WTC11 (cell line): ENCODE measurements at regions not wholly inside any gene's neighbourhood (a gene's known extent, or its start where the extent isn't known, plus 50 kb on each side); places are given as distances from the start of the nearest gene placed in this dataset.

Source experiments
- ATAC-seq: fragments of 200-7000 bp; cut with Tn5 transposase; 2 replicates; pipeline ENCODE4 v1.10.0; 2021; ENCODE audit warnings: mild to moderate bottlenecking, moderate library complexity
- CTCF ChIA-PET: fragments of 300-600 bp; sonication (Branson Sonifier 250); formaldehyde crosslinking; loops from one replicate; lab custom pipeline; 2021; ENCODE audit warnings: antibody characterized with exemption; lab: Charles Lee
- POLR2A ChIA-PET: fragments of 350-600 bp; sonication (Branson Sonifier 250); formaldehyde crosslinking; loops from one replicate; lab custom pipeline; 2021; ENCODE audit warnings: antibody characterized with exemption; lab: Charles Lee
- DNase-seq: peaks from one replicate; pipeline ENCODE4 v3.0.0; 2021; ENCODE audit warnings: low spot score
- H3K27ac Mint-ChIP-seq: 2 replicates; pipeline ENCODE4 v1.8.0; 2021; ENCODE audit warnings: mixed read lengths
- H3K27me3 Mint-ChIP-seq: 2 replicates; pipeline ENCODE4 v1.8.0; 2021; ENCODE audit warnings: low read depth, mild to moderate bottlenecking, moderate library complexity, mixed read lengths
- H3K36me3 Mint-ChIP-seq: 2 replicates; pipeline ENCODE4 v1.8.0; 2021; ENCODE audit warnings: mixed read lengths
- H3K4me1 Mint-ChIP-seq: 2 replicates; pipeline ENCODE4 v1.8.0; 2022; ENCODE audit warnings: mixed read lengths
- H3K4me3 Mint-ChIP-seq: 2 replicates; pipeline ENCODE4 v1.8.0; 2021; ENCODE audit warnings: mild to moderate bottlenecking, moderate library complexity, mixed read lengths
- H3K9me3 Mint-ChIP-seq: 2 replicates; pipeline ENCODE4 v1.8.0; 2021; ENCODE audit warnings: mixed read lengths
- ELF4 ChIP-seq: sonication (generic); formaldehyde crosslinking; IDR thresholded peaks from 2 replicates; pipeline ENCODE4 v1.8.1; 2022; ENCODE audit warnings: low read depth, mild to moderate bottlenecking, moderate library complexity, missing genetic modification reagents
- JAZF1 ChIP-seq: fragments of 250-450 bp; sonication (Bioruptor Pico); IDR thresholded peaks from 2 replicates; pipeline ENCODE4 v1.9.0; 2021; ENCODE audit warnings: moderate library complexity, mild to moderate bottlenecking, inconsistent platforms
- KAT7 ChIP-seq: sonication (generic); formaldehyde crosslinking; IDR thresholded peaks from 2 replicates; pipeline ENCODE4 v1.8.1; 2023; ENCODE audit warnings: missing genetic modification reagents, mild to moderate bottlenecking, borderline replicate concordance
- SMAD3 ChIP-seq: sonication (generic); formaldehyde crosslinking; IDR thresholded peaks from 2 replicates; pipeline ENCODE4 v1.8.0; 2022; ENCODE audit warnings: missing genetic modification reagents, mild to moderate bottlenecking, borderline replicate concordance
- TP53 ChIP-seq: sonication (generic); formaldehyde crosslinking; IDR thresholded peaks from 2 replicates; pipeline ENCODE4 v1.8.1; 2023; ENCODE audit warnings: mild to moderate bottlenecking, missing genetic modification reagents
- ZNF317 ChIP-seq: sonication (generic); formaldehyde crosslinking; IDR thresholded peaks from 2 replicates; pipeline ENCODE4 v1.8.1; 2023; ENCODE audit warnings: low read depth, mild to moderate bottlenecking, moderate library complexity, missing genetic modification reagents, borderline replicate concordance
- ZNF423 ChIP-seq: fragments of 250-450 bp; sonication (Bioruptor Pico); IDR thresholded peaks from 2 replicates; pipeline ENCODE4 v2.1.2; 2022; ENCODE audit warnings: mild to moderate bottlenecking, moderate library complexity
- TF ChIP-seq, protein P1 (sequence below): sonication (generic); formaldehyde crosslinking; IDR thresholded peaks from 2 replicates; pipeline ENCODE4 v1.8.0; 2022; ENCODE audit warnings: missing genetic modification reagents
- TF ChIP-seq, protein P2 (sequence below): sonication (generic); formaldehyde crosslinking; IDR thresholded peaks from 2 replicates; pipeline ENCODE4 v1.8.0; 2022; ENCODE audit warnings: mild to moderate bottlenecking, missing genetic modification reagents
- TF ChIP-seq, protein P3 (sequence below): sonication (generic); formaldehyde crosslinking; IDR thresholded peaks from 2 replicates; pipeline ENCODE4 v1.8.0; 2023; ENCODE audit warnings: mild to moderate bottlenecking, missing genetic modification reagents

DNA sequence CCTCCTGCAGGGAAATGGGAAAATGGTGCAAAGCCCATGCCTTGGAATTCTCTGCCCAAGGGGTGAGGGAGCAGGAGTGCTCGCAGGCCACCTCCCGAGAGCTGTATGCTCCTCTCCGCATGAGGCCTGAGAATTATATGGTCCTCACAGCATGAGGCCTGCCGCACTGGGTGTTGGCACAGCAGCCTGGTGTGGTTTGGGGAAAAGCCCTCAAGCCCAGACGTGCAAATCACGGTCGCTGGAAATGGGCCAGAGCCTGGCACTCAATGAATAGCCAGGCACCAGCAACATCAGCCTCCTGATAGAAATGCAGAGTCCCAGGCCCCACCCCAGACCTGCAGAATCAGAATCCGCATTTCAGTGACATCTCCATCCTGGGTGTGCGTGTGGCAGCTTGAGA, 156.4 kb upstream of the FOXF1 start:
- DNase-seq (no peak), ATAC-seq (peak; percentile 6; the same call in 1 of the 2 replicates)
- Mint-ChIP-seq H3K27me3 (peaks cover 15% of the 10 kb centered on the region), H3K4me1 (peaks cover 63% of the 10 kb centered on the region), H3K4me3 (no peak overlapping the region), H3K27ac (no peak overlapping the region), H3K36me3 (peaks cover 15% of the 10 kb centered on the region), H3K9me3 (peaks cover 21% of the 10 kb centered on the region)
- ChIA-PET POLR2A (no interaction called here), CTCF (interaction anchor here (1.0 to 3.5 kb wide), 2 partner anchors 13 to 164 kb away, joined by 4 to 13 read pairs; no protein-coding TSS in a partner anchor)
- peak; percentile 97 for TF ChIP-seq ZNF423 (CRISPR knock-in tag)
- TF ChIP-seq, protein P1, sequence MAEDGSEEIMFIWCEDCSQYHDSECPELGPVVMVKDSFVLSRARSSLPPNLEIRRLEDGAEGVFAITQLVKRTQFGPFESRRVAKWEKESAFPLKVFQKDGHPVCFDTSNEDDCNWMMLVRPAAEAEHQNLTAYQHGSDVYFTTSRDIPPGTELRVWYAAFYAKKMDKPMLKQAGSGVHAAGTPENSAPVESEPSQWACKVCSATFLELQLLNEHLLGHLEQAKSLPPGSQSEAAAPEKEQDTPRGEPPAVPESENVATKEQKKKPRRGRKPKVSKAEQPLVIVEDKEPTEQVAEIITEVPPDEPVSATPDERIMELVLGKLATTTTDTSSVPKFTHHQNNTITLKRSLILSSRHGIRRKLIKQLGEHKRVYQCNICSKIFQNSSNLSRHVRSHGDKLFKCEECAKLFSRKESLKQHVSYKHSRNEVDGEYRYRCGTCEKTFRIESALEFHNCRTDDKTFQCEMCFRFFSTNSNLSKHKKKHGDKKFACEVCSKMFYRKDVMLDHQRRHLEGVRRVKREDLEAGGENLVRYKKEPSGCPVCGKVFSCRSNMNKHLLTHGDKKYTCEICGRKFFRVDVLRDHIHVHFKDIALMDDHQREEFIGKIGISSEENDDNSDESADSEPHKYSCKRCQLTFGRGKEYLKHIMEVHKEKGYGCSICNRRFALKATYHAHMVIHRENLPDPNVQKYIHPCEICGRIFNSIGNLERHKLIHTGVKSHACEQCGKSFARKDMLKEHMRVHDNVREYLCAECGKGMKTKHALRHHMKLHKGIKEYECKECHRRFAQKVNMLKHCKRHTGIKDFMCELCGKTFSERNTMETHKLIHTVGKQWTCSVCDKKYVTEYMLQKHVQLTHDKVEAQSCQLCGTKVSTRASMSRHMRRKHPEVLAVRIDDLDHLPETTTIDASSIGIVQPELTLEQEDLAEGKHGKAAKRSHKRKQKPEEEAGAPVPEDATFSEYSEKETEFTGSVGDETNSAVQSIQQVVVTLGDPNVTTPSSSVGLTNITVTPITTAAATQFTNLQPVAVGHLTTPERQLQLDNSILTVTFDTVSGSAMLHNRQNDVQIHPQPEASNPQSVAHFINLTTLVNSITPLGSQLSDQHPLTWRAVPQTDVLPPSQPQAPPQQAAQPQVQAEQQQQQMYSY, result no peak

DNA sequence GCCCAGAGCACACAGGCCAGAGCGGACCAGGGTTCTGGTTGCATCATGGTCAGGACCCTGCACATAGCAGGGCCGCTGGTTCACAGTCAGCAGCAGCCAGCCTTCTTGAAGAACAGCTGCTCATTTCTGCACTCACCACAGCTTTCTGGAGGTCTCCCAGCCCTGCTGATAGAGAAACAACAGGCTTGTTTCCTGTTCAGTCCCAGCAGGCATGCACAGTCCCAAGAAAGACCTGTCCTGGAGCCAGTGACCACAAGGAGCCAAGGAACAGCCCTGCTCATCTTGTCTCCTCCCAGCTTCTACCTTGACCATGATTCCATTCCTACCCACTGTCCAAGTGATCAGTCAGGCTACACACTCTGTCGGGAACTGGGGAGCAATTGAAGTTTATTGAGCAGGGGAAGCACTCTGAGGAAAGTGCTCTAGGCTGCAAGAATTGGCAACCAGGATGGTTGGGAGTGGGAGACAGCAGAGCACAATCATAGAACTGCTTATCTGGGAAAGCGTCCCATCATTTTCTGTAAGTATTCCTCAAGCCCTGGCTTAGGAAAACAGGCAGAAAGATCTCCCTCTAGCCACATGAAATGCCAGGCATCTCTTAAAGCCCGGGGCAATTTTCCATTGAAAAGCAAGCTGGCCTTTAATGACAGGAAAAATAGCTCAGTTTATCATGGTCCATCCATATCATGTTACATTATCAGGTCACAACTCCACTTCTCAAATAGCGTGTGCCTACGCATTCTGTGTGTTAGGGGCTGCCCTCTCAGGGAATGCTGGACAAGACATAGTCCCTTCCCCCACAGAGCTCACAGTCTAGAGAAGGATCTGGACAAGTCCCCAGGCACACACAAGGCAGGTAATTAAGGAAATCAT, 155.4 kb upstream of the FOXF1 start:
- Mint-ChIP-seq H3K9me3 (peaks cover 18% of the 10 kb centered on the region), H3K4me3 (no peak overlapping the region), H3K27me3 (peaks cover 12% of the 10 kb centered on the region), H3K36me3 (peaks cover 15% of the 10 kb centered on the region), H3K4me1 (peaks cover 66% of the 10 kb centered on the region), H3K27ac (no peak overlapping the region)
- CTCF ChIA-PET, result interaction anchor here (0.9 to 3.5 kb wide), 2 partner anchors 14 to 282 kb away, joined by 3 to 13 read pairs; no protein-coding TSS in a partner anchor
- ATAC-seq (no peak), DNase-seq (no peak)
- TF ChIP-seq JAZF1 (CRISPR knock-in tag) (no peak), TP53 (CRISPR knock-in tag) (no peak), SMAD3 (CRISPR knock-in tag) (no peak), KAT7 (no peak)
- TF ChIP-seq, protein P1, result peak; percentile 65
- TF ChIP-seq, protein P2, sequence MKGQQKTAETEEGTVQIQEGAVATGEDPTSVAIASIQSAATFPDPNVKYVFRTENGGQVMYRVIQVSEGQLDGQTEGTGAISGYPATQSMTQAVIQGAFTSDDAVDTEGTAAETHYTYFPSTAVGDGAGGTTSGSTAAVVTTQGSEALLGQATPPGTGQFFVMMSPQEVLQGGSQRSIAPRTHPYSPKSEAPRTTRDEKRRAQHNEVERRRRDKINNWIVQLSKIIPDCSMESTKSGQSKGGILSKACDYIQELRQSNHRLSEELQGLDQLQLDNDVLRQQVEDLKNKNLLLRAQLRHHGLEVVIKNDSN (CRISPR knock-in tag), result no peak
- TF ChIP-seq, protein P3, sequence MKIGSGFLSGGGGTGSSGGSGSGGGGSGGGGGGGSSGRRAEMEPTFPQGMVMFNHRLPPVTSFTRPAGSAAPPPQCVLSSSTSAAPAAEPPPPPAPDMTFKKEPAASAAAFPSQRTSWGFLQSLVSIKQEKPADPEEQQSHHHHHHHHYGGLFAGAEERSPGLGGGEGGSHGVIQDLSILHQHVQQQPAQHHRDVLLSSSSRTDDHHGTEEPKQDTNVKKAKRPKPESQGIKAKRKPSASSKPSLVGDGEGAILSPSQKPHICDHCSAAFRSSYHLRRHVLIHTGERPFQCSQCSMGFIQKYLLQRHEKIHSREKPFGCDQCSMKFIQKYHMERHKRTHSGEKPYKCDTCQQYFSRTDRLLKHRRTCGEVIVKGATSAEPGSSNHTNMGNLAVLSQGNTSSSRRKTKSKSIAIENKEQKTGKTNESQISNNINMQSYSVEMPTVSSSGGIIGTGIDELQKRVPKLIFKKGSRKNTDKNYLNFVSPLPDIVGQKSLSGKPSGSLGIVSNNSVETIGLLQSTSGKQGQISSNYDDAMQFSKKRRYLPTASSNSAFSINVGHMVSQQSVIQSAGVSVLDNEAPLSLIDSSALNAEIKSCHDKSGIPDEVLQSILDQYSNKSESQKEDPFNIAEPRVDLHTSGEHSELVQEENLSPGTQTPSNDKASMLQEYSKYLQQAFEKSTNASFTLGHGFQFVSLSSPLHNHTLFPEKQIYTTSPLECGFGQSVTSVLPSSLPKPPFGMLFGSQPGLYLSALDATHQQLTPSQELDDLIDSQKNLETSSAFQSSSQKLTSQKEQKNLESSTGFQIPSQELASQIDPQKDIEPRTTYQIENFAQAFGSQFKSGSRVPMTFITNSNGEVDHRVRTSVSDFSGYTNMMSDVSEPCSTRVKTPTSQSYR, result no peak
- POLR2A ChIA-PET, result no interaction called here

DNA sequence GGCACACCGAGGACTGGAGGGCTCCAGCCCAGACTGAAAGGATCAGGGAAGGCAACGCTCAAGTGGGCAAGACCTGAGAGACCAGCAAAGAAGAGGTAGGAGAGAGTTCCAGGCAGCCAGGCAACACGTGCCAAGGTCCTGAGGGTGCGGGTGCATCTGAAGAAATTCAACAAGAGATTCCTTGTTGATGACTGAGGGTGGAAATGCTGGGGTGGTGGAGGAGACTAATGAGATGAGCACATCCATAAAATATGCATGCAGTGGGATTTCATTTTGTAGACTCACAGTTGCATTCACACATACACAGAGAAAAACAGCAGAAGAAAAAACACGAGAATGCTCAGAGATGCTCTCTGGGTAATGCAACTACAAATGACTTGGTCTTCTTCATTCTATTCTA, 154.8 kb upstream of the FOXF1 start:
- H3K27me3 Mint-ChIP-seq, result peaks cover 12% of the 10 kb centered on the region
- no peak overlapping the region for H3K27ac Mint-ChIP-seq
- DNase-seq (no peak), ATAC-seq (no peak)
- peaks cover 15% of the 10 kb centered on the region for H3K36me3 Mint-ChIP-seq
- ChIA-PET POLR2A (interaction anchor here (0.5 kb wide), 1 partner anchor 14 kb away, joined by 5 read pairs; no protein-coding TSS in a partner anchor), CTCF (interaction anchor here (0.9 kb wide), 1 partner anchor 282 kb away, joined by 3 read pairs; no protein-coding TSS in a partner anchor)
- H3K4me1 Mint-ChIP-seq, result peaks cover 66% of the 10 kb centered on the region
- peaks cover 18% of the 10 kb centered on the region for H3K9me3 Mint-ChIP-seq
- no peak overlapping the region for H3K4me3 Mint-ChIP-seq
- TF ChIP-seq ELF4 (CRISPR knock-in tag) (no peak), ZNF317 (CRISPR knock-in tag) (no peak)
- TF ChIP-seq, all 79 proteins: peak for 0
